MM.1S (cell line): ENCODE measurements at regions not wholly inside any gene's neighbourhood (a gene's known extent, or its start where the extent isn't known, plus 50 kb on each side); places are given as distances from the start of the nearest gene placed in this dataset.

Source experiments
- DNase-seq: peaks from one replicate; pipeline ENCODE4 v3.0.0-alpha.2; 2015
- H2AFZ ChIP-seq: fragments of 300-600 bp; sonication (generic); 2 replicates; pipeline ENCODE4 v1.6.0; 2016; ENCODE audit warnings: antibody characterized with exemption, low read length
- H3F3A ChIP-seq: fragments of 300-600 bp; sonication (generic); 2 replicates; pipeline ENCODE4 v1.6.1; 2016; ENCODE audit warnings: mild to moderate bottlenecking, antibody characterized with exemption, low read length, moderate library complexity, mixed read lengths; ENCODE audit not compliant: insufficient read depth
- H3K27ac ChIP-seq: fragments of 300-600 bp; sonication (generic); 2 replicates; pipeline ENCODE4 v1.5.1; 2016; ENCODE audit warnings: mild to moderate bottlenecking, low read length
- H3K27me3 ChIP-seq: fragments of 300-600 bp; sonication (generic); replicated peaks from 2 replicates; pipeline ENCODE4 v1.6.0; 2016; ENCODE audit warnings: low read length; ENCODE audit not compliant: insufficient read depth
- H3K36me3 ChIP-seq: fragments of 300-600 bp; sonication (generic); replicated peaks from 2 replicates; pipeline ENCODE4 v1.6.1; 2016; ENCODE audit warnings: mild to moderate bottlenecking, low read length, mixed read lengths; ENCODE audit not compliant: insufficient read depth
- H3K4me1 ChIP-seq: fragments of 300-600 bp; sonication (generic); 2 replicates; pipeline ENCODE4 v1.6.1; 2016; ENCODE audit warnings: low read length, mixed read lengths
- H3K4me2 ChIP-seq: fragments of 300-600 bp; sonication (generic); 2 replicates; pipeline ENCODE4 v1.6.0; 2016; ENCODE audit warnings: low read depth, low read length
- H3K4me3 ChIP-seq: fragments of 300-600 bp; sonication (generic); 2 replicates; pipeline ENCODE4 v1.5.1; 2016; ENCODE audit warnings: low read length, mixed read lengths
- H3K79me2 ChIP-seq: fragments of 300-600 bp; sonication (generic); 2 replicates; pipeline ENCODE4 v1.6.1; 2016; ENCODE audit warnings: mixed run types, low read length, mixed read lengths
- H3K9ac ChIP-seq: fragments of 300-600 bp; sonication (generic); 2 replicates; pipeline ENCODE4 v1.6.1; 2016; ENCODE audit warnings: low read length, mixed read lengths
- H3K9me2 ChIP-seq: fragments of 300-600 bp; sonication (generic); replicated peaks from 2 replicates; pipeline ENCODE4 v1.6.1; 2016; ENCODE audit warnings: mild to moderate bottlenecking, low read length, mixed read lengths; ENCODE audit not compliant: insufficient read depth
- H3K9me3 ChIP-seq: fragments of 300-600 bp; sonication (generic); replicated peaks from 2 replicates; pipeline ENCODE4 v1.6.1; 2016; ENCODE audit warnings: mild to moderate bottlenecking, low read length, mixed read lengths; ENCODE audit not compliant: insufficient read depth
- H4K20me1 ChIP-seq: fragments of 300-600 bp; sonication (generic); 2 replicates; pipeline ENCODE4 v1.6.1; 2016; ENCODE audit warnings: mild to moderate bottlenecking, low read length, moderate library complexity, mixed read lengths; ENCODE audit not compliant: insufficient read depth
- EZH2 ChIP-seq: fragments of 300-600 bp; sonication (generic); optimal IDR thresholded peaks from 2 replicates; pipeline ENCODE3; 2017; ENCODE audit warnings: low read depth, mild to moderate bottlenecking, antibody characterized with exemption, low read length, mixed read lengths
- EZH2phosphoT487 ChIP-seq: fragments of 300-600 bp; sonication (generic); IDR thresholded peaks from 2 replicates; pipeline ENCODE4 v1.6.1; 2018; ENCODE audit warnings: antibody characterized with exemption, low read length
- TF ChIP-seq, protein P1 (sequence below): fragments of 300-600 bp; sonication (generic); IDR thresholded peaks from 2 replicates; pipeline ENCODE4 v1.5.1; 2016; ENCODE audit warnings: antibody characterized with exemption, low read length, mixed read lengths

GRCh38 chr13:104442536-104442935, 1376.3 kb upstream of the SLC10A2 start:
- H3K9ac ChIP-seq, result no peak overlapping the region
- H3K36me3 ChIP-seq, result no peaks in the 10 kb centered on the region
- H2AFZ ChIP-seq, result no peak overlapping the region
- no peaks in the 10 kb centered on the region for H3K9me3 ChIP-seq
- no peak overlapping the region for H3K4me3 ChIP-seq
- H3K79me2 ChIP-seq, result no peaks in the 10 kb centered on the region
- H3K27ac ChIP-seq, result no peak overlapping the region
- H3K4me1 ChIP-seq, result no peaks in the 10 kb centered on the region
- H3K27me3 ChIP-seq, result no peaks in the 10 kb centered on the region
- no peaks in the 10 kb centered on the region for H4K20me1 ChIP-seq
- H3F3A ChIP-seq, result no peaks in the 10 kb centered on the region
- DNase-seq, result no peak
- no peak overlapping the region for H3K4me2 ChIP-seq
- H3K9me2 ChIP-seq, result no peaks in the 10 kb centered on the region
- TF ChIP-seq, protein P1, sequence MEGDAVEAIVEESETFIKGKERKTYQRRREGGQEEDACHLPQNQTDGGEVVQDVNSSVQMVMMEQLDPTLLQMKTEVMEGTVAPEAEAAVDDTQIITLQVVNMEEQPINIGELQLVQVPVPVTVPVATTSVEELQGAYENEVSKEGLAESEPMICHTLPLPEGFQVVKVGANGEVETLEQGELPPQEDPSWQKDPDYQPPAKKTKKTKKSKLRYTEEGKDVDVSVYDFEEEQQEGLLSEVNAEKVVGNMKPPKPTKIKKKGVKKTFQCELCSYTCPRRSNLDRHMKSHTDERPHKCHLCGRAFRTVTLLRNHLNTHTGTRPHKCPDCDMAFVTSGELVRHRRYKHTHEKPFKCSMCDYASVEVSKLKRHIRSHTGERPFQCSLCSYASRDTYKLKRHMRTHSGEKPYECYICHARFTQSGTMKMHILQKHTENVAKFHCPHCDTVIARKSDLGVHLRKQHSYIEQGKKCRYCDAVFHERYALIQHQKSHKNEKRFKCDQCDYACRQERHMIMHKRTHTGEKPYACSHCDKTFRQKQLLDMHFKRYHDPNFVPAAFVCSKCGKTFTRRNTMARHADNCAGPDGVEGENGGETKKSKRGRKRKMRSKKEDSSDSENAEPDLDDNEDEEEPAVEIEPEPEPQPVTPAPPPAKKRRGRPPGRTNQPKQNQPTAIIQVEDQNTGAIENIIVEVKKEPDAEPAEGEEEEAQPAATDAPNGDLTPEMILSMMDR, result no peak
- no peak for TF ChIP-seq EZH2
- TF ChIP-seq EZH2phosphoT487, result no peak

- TF ChIP-seq, protein P1, result no peak
- TF ChIP-seq EZH2, result no peak
- Histone ChIP-seq H3K27me3 (no peaks in the 10 kb centered on the region), H3K27ac (no peak overlapping the region), H3F3A (no peaks in the 10 kb centered on the region), H3K4me1 (no peaks in the 10 kb centered on the region), H3K79me2 (no peaks in the 10 kb centered on the region), H3K4me2 (no peak overlapping the region), H4K20me1 (no peaks in the 10 kb centered on the region), H3K4me3 (no peak overlapping the region), H2AFZ (no peak overlapping the region), H3K36me3 (no peaks in the 10 kb centered on the region), H3K9me2 (no peaks in the 10 kb centered on the region), H3K9me3 (no peaks in the 10 kb centered on the region), H3K9ac (no peak overlapping the region)
- DNase-seq, result no peak
Observed at GRCh38 chr13:104436555-104436954, 1370.3 kb upstream of the SLC10A2 start.

DNA sequence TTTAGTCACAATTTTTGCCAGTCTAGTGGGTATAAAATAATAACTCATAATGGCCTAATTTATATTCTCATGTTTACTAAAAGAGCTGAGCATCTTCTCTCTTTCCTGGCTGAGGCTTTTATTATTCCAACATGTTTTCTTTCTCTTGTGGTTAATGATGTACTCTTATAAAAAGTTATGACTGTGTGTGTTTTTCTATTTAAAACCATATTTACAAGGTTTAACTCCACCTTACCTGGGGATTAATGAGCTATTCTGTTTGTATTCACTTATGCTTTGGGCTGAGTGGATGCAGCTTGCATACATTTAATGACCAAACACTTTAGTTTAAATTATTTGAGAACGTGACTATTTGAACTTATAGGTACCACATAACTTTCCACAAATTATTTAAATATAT, 1365.7 kb upstream of the SLC10A2 start:
- Histone ChIP-seq H3K36me3 (no peaks in the 10 kb centered on the region), H3K79me2 (no peaks in the 10 kb centered on the region), H3K9ac (no peak overlapping the region), H3K9me2 (no peaks in the 10 kb centered on the region), H3K27me3 (no peaks in the 10 kb centered on the region), H2AFZ (no peak overlapping the region), H3K4me1 (no peaks in the 10 kb centered on the region), H3K27ac (no peak overlapping the region), H3K4me3 (no peak overlapping the region), H3K4me2 (no peak overlapping the region), H4K20me1 (no peaks in the 10 kb centered on the region), H3F3A (no peaks in the 10 kb centered on the region), H3K9me3 (no peaks in the 10 kb centered on the region)
- no peak for DNase-seq
- TF ChIP-seq, protein P1, result no peak
- TF ChIP-seq EZH2, result no peak
- no peak for TF ChIP-seq EZH2phosphoT487

GRCh38 chr13:104426435-104426834, 1360.2 kb upstream of the SLC10A2 start:
- no peak overlapping the region for H3K27ac ChIP-seq
- H3F3A ChIP-seq, result no peaks in the 10 kb centered on the region
- H3K9me3 ChIP-seq, result no peaks in the 10 kb centered on the region
- no peaks in the 10 kb centered on the region for H3K27me3 ChIP-seq
- no peak overlapping the region for H2AFZ ChIP-seq
- no peak overlapping the region for H3K9ac ChIP-seq
- H3K4me2 ChIP-seq, result no peak overlapping the region
- no peak for TF ChIP-seq EZH2phosphoT487
- TF ChIP-seq, protein P1, result no peak
- TF ChIP-seq EZH2, result no peak
- H3K4me3 ChIP-seq, result no peak overlapping the region
- H3K79me2 ChIP-seq, result no peaks in the 10 kb centered on the region
- DNase-seq, result no peak
- no peaks in the 10 kb centered on the region for H3K4me1 ChIP-seq
- no peaks in the 10 kb centered on the region for H3K9me2 ChIP-seq
- no peaks in the 10 kb centered on the region for H4K20me1 ChIP-seq
- H3K36me3 ChIP-seq, result no peaks in the 10 kb centered on the region
